ENCODE measurements at regions not wholly inside any gene's neighbourhood (a gene's known extent, or its start where the extent isn't known, plus 50 kb on each side); places are given as distances from the start of the nearest gene placed in this dataset.

DNA sequence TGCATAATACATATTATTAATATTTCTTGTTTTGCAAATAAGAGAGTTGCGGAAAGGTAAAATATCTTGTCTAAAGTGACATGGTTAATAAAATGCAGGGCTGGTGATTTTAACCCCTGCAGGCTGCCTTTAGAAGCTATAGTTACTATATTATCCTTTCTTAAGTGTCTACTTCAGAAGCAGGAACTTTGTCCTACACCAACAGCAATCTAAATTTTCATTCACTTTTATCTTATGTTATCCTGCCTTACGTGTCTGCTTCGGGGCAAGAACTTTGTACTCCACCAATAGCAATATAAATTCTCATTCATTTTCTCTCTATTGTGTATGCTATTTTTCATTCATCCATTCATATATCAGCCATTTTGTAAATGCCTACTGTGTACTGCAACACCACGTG, 719.5 kb downstream of the TLR4 start:
- H3K27me3 ChIP-seq (ENCODE audit: insufficient read depth): no peaks in the 10 kb centered on the region
- Mint-ChIP-seq H3K4me1 (no peaks in the 10 kb centered on the region), H3K27ac (no peak overlapping the region), H3K9me3 (peaks cover 32% of the 10 kb centered on the region), H3K4me3 (no peak overlapping the region), H3K36me3 (ENCODE audit: low read depth) (no peaks in the 10 kb centered on the region), H3K27me3 (ENCODE audit: insufficient read depth, low read depth, poor library complexity) (no peaks in the 10 kb centered on the region)
- no peak overlapping the region for H3K4me2 ChIP-seq
- no peak for ATAC-seq
- no peak overlapping the region for H3K4me3 ChIP-seq
- H3K79me2 ChIP-seq (replicated peaks; ENCODE audit: insufficient read depth): no peaks in the 10 kb centered on the region
- H3K4me1 ChIP-seq (ENCODE audit: insufficient read depth): no peaks in the 10 kb centered on the region
- H3K36me3 ChIP-seq (ENCODE audit: insufficient read depth): no peaks in the 10 kb centered on the region
- no peak for DNase-seq (ENCODE audit: low spot score)
- TF ChIP-seq, protein P1, sequence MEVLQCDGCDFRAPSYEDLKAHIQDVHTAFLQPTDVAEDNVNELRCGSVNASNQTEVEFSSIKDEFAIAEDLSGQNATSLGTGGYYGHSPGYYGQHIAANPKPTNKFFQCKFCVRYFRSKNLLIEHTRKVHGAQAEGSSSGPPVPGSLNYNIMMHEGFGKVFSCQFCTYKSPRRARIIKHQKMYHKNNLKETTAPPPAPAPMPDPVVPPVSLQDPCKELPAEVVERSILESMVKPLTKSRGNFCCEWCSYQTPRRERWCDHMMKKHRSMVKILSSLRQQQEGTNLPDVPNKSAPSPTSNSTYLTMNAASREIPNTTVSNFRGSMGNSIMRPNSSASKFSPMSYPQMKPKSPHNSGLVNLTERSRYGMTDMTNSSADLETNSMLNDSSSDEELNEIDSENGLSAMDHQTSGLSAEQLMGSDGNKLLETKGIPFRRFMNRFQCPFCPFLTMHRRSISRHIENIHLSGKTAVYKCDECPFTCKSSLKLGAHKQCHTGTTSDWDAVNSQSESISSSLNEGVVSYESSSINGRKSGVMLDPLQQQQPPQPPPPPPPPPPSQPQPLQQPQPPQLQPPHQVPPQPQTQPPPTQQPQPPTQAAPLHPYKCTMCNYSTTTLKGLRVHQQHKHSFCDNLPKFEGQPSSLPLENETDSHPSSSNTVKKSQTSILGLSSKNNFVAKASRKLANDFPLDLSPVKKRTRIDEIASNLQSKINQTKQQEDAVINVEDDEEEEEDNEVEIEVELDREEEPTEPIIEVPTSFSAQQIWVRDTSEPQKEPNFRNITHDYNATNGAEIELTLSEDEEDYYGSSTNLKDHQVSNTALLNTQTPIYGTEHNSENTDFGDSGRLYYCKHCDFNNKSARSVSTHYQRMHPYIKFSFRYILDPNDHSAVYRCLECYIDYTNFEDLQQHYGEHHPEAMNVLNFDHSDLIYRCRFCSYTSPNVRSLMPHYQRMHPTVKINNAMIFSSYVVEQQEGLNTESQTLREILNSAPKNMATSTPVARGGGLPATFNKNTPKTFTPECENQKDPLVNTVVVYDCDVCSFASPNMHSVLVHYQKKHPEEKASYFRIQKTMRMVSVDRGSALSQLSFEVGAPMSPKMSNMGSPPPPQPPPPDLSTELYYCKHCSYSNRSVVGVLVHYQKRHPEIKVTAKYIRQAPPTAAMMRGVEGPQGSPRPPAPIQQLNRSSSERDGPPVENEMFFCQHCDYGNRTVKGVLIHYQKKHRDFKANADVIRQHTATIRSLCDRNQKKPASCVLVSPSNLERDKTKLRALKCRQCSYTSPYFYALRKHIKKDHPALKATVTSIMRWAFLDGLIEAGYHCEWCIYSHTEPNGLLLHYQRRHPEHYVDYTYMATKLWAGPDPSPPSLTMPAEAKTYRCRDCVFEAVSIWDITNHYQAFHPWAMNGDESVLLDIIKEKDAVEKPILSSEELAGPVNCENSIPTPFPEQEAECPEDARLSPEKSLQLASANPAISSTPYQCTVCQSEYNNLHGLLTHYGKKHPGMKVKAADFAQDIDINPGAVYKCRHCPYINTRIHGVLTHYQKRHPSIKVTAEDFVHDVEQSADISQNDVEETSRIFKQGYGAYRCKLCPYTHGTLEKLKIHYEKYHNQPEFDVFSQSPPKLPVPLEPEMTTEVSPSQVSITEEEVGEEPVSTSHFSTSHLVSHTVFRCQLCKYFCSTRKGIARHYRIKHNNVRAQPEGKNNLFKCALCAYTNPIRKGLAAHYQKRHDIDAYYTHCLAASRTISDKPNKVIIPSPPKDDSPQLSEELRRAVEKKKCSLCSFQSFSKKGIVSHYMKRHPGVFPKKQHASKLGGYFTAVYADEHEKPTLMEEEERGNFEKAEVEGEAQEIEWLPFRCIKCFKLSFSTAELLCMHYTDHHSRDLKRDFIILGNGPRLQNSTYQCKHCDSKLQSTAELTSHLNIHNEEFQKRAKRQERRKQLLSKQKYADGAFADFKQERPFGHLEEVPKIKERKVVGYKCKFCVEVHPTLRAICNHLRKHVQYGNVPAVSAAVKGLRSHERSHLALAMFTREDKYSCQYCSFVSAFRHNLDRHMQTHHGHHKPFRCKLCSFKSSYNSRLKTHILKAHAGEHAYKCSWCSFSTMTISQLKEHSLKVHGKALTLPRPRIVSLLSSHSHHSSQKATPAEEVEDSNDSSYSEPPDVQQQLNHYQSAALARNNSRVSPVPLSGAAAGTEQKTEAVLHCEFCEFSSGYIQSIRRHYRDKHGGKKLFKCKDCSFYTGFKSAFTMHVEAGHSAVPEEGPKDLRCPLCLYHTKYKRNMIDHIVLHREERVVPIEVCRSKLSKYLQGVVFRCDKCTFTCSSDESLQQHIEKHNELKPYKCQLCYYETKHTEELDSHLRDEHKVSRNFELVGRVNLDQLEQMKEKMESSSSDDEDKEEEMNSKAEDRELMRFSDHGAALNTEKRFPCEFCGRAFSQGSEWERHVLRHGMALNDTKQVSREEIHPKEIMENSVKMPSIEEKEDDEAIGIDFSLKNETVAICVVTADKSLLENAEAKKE (CRISPR knock-in tag; IDR thresholded peaks at IDR 0.05): no peak
- no peak for TF ChIP-seq EZH2phosphoT487 (IDR thresholded peaks at IDR 0.05; ENCODE audit: unreplicated experiment)
- no peak for TF ChIP-seq NANOG (IDR thresholded peaks at IDR 0.05; ENCODE audit: borderline replicate concordance)
- no peak for TF ChIP-seq ZNF331 (CRISPR knock-in tag; IDR thresholded peaks at IDR 0.05; ENCODE audit: low read depth)
- TF ChIP-seq, protein P2, sequence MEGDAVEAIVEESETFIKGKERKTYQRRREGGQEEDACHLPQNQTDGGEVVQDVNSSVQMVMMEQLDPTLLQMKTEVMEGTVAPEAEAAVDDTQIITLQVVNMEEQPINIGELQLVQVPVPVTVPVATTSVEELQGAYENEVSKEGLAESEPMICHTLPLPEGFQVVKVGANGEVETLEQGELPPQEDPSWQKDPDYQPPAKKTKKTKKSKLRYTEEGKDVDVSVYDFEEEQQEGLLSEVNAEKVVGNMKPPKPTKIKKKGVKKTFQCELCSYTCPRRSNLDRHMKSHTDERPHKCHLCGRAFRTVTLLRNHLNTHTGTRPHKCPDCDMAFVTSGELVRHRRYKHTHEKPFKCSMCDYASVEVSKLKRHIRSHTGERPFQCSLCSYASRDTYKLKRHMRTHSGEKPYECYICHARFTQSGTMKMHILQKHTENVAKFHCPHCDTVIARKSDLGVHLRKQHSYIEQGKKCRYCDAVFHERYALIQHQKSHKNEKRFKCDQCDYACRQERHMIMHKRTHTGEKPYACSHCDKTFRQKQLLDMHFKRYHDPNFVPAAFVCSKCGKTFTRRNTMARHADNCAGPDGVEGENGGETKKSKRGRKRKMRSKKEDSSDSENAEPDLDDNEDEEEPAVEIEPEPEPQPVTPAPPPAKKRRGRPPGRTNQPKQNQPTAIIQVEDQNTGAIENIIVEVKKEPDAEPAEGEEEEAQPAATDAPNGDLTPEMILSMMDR (conservative IDR thresholded peaks at IDR 0.05; ENCODE audit: low read depth in 2 of 2): no peak
- H2AFZ ChIP-seq: no peak overlapping the region
- no peaks in the 10 kb centered on the region for H4K20me1 ChIP-seq (replicated peaks; ENCODE audit: insufficient read depth)
- H3K27ac ChIP-seq (ENCODE audit: low read depth): no peak overlapping the region
- H3F3A ChIP-seq (replicated peaks; ENCODE audit: low read depth): no peaks in the 10 kb centered on the region
- H3K9me2 ChIP-seq (ENCODE audit: insufficient read depth): peaks cover 3% of the 10 kb centered on the region; the same call in 1 of the 2 replicates

Data from GM23338 (cell line).